Osteocyte (in vitro differentiated cells): ENCODE measurements at regions not wholly inside any gene's neighbourhood (a gene's known extent, or its start where the extent isn't known, plus 50 kb on each side); places are given as distances from the start of the nearest gene placed in this dataset.

Experiments
- DNase-seq: peaks from one replicate; pipeline ENCODE4 v3.0.0; 2021; ENCODE audit warnings: mixed read lengths; ENCODE audit not compliant: unreplicated experiment; ENCODE audit errors: extremely low spot score
- H3K27ac Mint-ChIP-seq: one replicate; pipeline ENCODE4 v1.8.0; 2021; ENCODE audit warnings: mild to moderate bottlenecking, mixed read lengths; ENCODE audit not compliant: unreplicated experiment
- H3K27me3 Mint-ChIP-seq: one replicate; pipeline ENCODE4 v1.8.0; 2021; ENCODE audit warnings: mixed read lengths; ENCODE audit not compliant: unreplicated experiment
- H3K36me3 Mint-ChIP-seq: one replicate; pipeline ENCODE4 v1.8.0; 2021; ENCODE audit warnings: mixed read lengths; ENCODE audit not compliant: unreplicated experiment
- H3K4me1 Mint-ChIP-seq: one replicate; pipeline ENCODE4 v1.8.0; 2021; ENCODE audit warnings: mixed read lengths; ENCODE audit not compliant: unreplicated experiment
- H3K4me3 Mint-ChIP-seq: one replicate; pipeline ENCODE4 v1.8.0; 2021; ENCODE audit warnings: mild to moderate bottlenecking, moderate library complexity, mixed read lengths; ENCODE audit not compliant: unreplicated experiment
- H3K9me3 Mint-ChIP-seq: one replicate; pipeline ENCODE4 v1.8.0; 2021; ENCODE audit warnings: mixed read lengths; ENCODE audit not compliant: unreplicated experiment
- CTCF ChIP-seq: fragments of 200-600 bp; sonication (generic); IDR thresholded peaks from 2 replicates; pipeline ENCODE4 v1.5.0; 2021; ENCODE audit warnings: antibody characterized with exemption, mild to moderate bottlenecking, moderate library complexity

GRCh38 chr19:28949027-28949426 is 263.9 kb downstream of the UQCRFS1 start:
- no peak overlapping the region for H3K4me3 Mint-ChIP-seq
- H3K27ac Mint-ChIP-seq = no peak overlapping the region
- DNase-seq = no peak
- TF ChIP-seq CTCF = no peak
- H3K4me1 Mint-ChIP-seq = no peaks in the 10 kb centered on the region
- H3K27me3 Mint-ChIP-seq = no peaks in the 10 kb centered on the region
- no peaks in the 10 kb centered on the region for H3K36me3 Mint-ChIP-seq
- peaks cover under 1% of the 10 kb centered on the region for H3K9me3 Mint-ChIP-seq

- TF ChIP-seq CTCF = no peak
- no peaks in the 10 kb centered on the region for H3K27me3 Mint-ChIP-seq
Observed at GRCh38 chr19:28948566-28948965, 264.4 kb downstream of the UQCRFS1 start.

GRCh38 chr19:28948026-28948425 is 264.9 kb downstream of the UQCRFS1 start:
- DNase-seq = no peak
- Mint-ChIP-seq H3K27me3 (no peaks in the 10 kb centered on the region), H3K4me3 (no peak overlapping the region), H3K36me3 (no peaks in the 10 kb centered on the region), H3K9me3 (no peaks in the 10 kb centered on the region), H3K27ac (no peak overlapping the region), H3K4me1 (no peaks in the 10 kb centered on the region)
- no peak for TF ChIP-seq CTCF

More at GRCh38 chr19:28948566-28948965, 264.4 kb downstream of the UQCRFS1 start:
- no peak overlapping the region for H3K4me3 Mint-ChIP-seq
- H3K27ac Mint-ChIP-seq = no peak overlapping the region
- H3K9me3 Mint-ChIP-seq = no peaks in the 10 kb centered on the region
- H3K36me3 Mint-ChIP-seq = no peaks in the 10 kb centered on the region
- H3K4me1 Mint-ChIP-seq = no peaks in the 10 kb centered on the region
- DNase-seq = no peak

GRCh38 chr19:28943651-28944050 is 269.3 kb downstream of the UQCRFS1 start:
- Mint-ChIP-seq H3K36me3 (no peaks in the 10 kb centered on the region), H3K27me3 (no peaks in the 10 kb centered on the region), H3K4me1 (peaks cover 28% of the 10 kb centered on the region), H3K9me3 (peaks cover under 1% of the 10 kb centered on the region), H3K27ac (no peak overlapping the region), H3K4me3 (no peak overlapping the region)
- DNase-seq = no peak
- TF ChIP-seq CTCF = no peak

GRCh38 chr19:28941833-28942232 is 271.1 kb downstream of the UQCRFS1 start:
- Mint-ChIP-seq H3K4me1 (peaks cover 28% of the 10 kb centered on the region), H3K27me3 (no peaks in the 10 kb centered on the region), H3K9me3 (peaks cover 6% of the 10 kb centered on the region), H3K36me3 (no peaks in the 10 kb centered on the region), H3K4me3 (no peak overlapping the region), H3K27ac (no peak overlapping the region)
- DNase-seq = no peak
- no peak for TF ChIP-seq CTCF
